Breast epithelium (tissue), 4 donors: ENCODE measurements at regions not wholly inside any gene's neighbourhood (a gene's known extent, or its start where the extent isn't known, plus 50 kb on each side); places are given as distances from the start of the nearest gene placed in this dataset.

Experiments
- DNase-seq, 2 donors: peaks; one replicate each; pipeline ENCODE4 v3.0.0-alpha.2; 2019; ENCODE audit warnings: low spot score in 2 of 2
- H3K27ac ChIP-seq, 2 donors: fragments of 200-600 bp; sonication (generic) in 1 of 2; one replicate each; pipeline ENCODE4 v1.5.1; 2016 to 2019; ENCODE audit warnings: mild to moderate bottlenecking in 1 of 2
- H3K27me3 ChIP-seq, 2 donors: fragments of 200-600 bp; sonication (generic) in 1 of 2; one replicate each; pipeline versions ENCODE4 v1.5.1 to v1.6.0; 2017 to 2019; ENCODE audit warnings: control low read depth in 1 of 2, mild to moderate bottlenecking in 1 of 2
- H3K36me3 ChIP-seq: fragments of 200-600 bp; one replicate; pipeline ENCODE4 v1.5.1; 2019
- H3K4me1 ChIP-seq, 2 donors: fragments of 200-600 bp; sonication (generic); one replicate each; pipeline ENCODE4 v1.5.1; 2016 to 2019; ENCODE audit warnings: control low read depth in 1 of 2
- H3K4me3 ChIP-seq, 3 donors: fragments of 200-600 bp; sonication (generic); 1 replicate in 2 of 3; 2 replicates in 1 of 3; pipeline ENCODE4 v1.5.1; 2016 to 2019; ENCODE audit warnings: mild to moderate bottlenecking in 3 of 3, moderate library complexity in 2 of 3
- H3K9me3 ChIP-seq, 2 donors: fragments of 200-600 bp; sonication (generic) in 1 of 2; one replicate each; pipeline ENCODE4 v1.5.1; 2016 to 2019; ENCODE audit warnings: control low read depth in 1 of 2
- CTCF ChIP-seq, 3 donors: fragments of 450-650 bp; IDR thresholded peaks; one replicate each; pipeline ENCODE4 v1.5.1; 2016 to 2017; ENCODE audit warnings: antibody characterized with exemption in 3 of 3, mild to moderate bottlenecking in 3 of 3, moderate library complexity in 3 of 3
- POLR2A ChIP-seq: fragments of 450-650 bp; IDR thresholded peaks from one replicate; pipeline ENCODE4 v1.6.1; 2016; ENCODE audit warnings: antibody characterized with exemption, mild to moderate bottlenecking, moderate library complexity
- POLR2AphosphoS5 ChIP-seq, 3 donors: sonication (generic); formaldehyde crosslinking; IDR thresholded peaks; one replicate each; pipeline ENCODE4 v1.6.1; 2017; ENCODE audit warnings: antibody characterized with exemption in 3 of 3
- intact Hi-C: fragments of 100-400 bp; cut with DNase I; formaldehyde crosslinking; loops from one replicate; pipeline ENCODE4 v1.15.1; 2023; ENCODE audit warnings: low total_unique reads

- Histone ChIP-seq H3K4me3 (no peak overlapping the region), H3K9me3 (peaks cover 0 to 6% of the 10 kb centered on the region in 2 donors), H3K4me1 (no peaks in the 10 kb centered on the region), H3K27me3 (no peaks in the 10 kb centered on the region), H3K36me3 (no peaks in the 10 kb centered on the region), H3K27ac (no peak overlapping the region)
- TF ChIP-seq CTCF (IDR thresholded peaks at IDR 0.05) (no peak), POLR2AphosphoS5 (IDR thresholded peaks at IDR 0.05) (no peak), POLR2A (no peak)
- DNase-seq = no peak
- intact Hi-C loops = no loop called here
Measured at GRCh38 chr13:99746637-99747402, 224.7 kb downstream of the ZIC5 start.

- Histone ChIP-seq H3K4me3 (no peak overlapping the region), H3K9me3 (no peaks in the 10 kb centered on the region), H3K27ac (no peak overlapping the region), H3K27me3 (no peaks in the 10 kb centered on the region), H3K36me3 (no peaks in the 10 kb centered on the region), H3K4me1 (no peaks in the 10 kb centered on the region)
- no peak for DNase-seq
- TF ChIP-seq POLR2AphosphoS5 (IDR thresholded peaks at IDR 0.05) = no peak
- TF ChIP-seq POLR2A = no peak
- no peak for TF ChIP-seq CTCF (IDR thresholded peaks at IDR 0.05)
- intact Hi-C loops = no loop called here
Measured at GRCh38 chr13:99743094-99743493, 228.5 kb downstream of the ZIC5 start.

GRCh38 chr13:99741960-99742359 lies 229.6 kb downstream of the ZIC5 start:
- no peak for DNase-seq
- Histone ChIP-seq H3K36me3 (no peaks in the 10 kb centered on the region), H3K27me3 (no peaks in the 10 kb centered on the region), H3K4me1 (no peaks in the 10 kb centered on the region), H3K9me3 (no peaks in the 10 kb centered on the region), H3K27ac (no peak overlapping the region), H3K4me3 (no peak overlapping the region)
- intact Hi-C loops = no loop called here
- TF ChIP-seq POLR2A (no peak), POLR2AphosphoS5 (IDR thresholded peaks at IDR 0.05) (no peak), CTCF (IDR thresholded peaks at IDR 0.05) (no peak)

GRCh38 chr13:99740251-99740979 lies 231.2 kb downstream of the ZIC5 start:
- DNase-seq = no peak
- TF ChIP-seq CTCF (IDR thresholded peaks at IDR 0.05) = no peak
- TF ChIP-seq POLR2A = no peak
- no peak for TF ChIP-seq POLR2AphosphoS5 (IDR thresholded peaks at IDR 0.05)
- Histone ChIP-seq H3K36me3 (no peaks in the 10 kb centered on the region), H3K4me1 (no peaks in the 10 kb centered on the region), H3K27ac (no peak overlapping the region), H3K27me3 (no peaks in the 10 kb centered on the region), H3K9me3 (no peaks in the 10 kb centered on the region), H3K4me3 (no peak overlapping the region)
- intact Hi-C loops = no loop called here

- Histone ChIP-seq H3K36me3 (no peaks in the 10 kb centered on the region), H3K27ac (no peak overlapping the region), H3K27me3 (no peaks in the 10 kb centered on the region), H3K9me3 (no peaks in the 10 kb centered on the region), H3K4me3 (no peak overlapping the region), H3K4me1 (no peaks in the 10 kb centered on the region)
- DNase-seq = no peak
- intact Hi-C loops = no loop called here
- TF ChIP-seq CTCF (IDR thresholded peaks at IDR 0.05) (no peak), POLR2AphosphoS5 (IDR thresholded peaks at IDR 0.05) (no peak), POLR2A (no peak)
Measured at GRCh38 chr13:99738626-99739025, 232.9 kb downstream of the ZIC5 start.
